ENCODE measurements at regions not wholly inside any gene's neighbourhood (a gene's known extent, or its start where the extent isn't known, plus 50 kb on each side); places are given as distances from the start of the nearest gene placed in this dataset.

DNA sequence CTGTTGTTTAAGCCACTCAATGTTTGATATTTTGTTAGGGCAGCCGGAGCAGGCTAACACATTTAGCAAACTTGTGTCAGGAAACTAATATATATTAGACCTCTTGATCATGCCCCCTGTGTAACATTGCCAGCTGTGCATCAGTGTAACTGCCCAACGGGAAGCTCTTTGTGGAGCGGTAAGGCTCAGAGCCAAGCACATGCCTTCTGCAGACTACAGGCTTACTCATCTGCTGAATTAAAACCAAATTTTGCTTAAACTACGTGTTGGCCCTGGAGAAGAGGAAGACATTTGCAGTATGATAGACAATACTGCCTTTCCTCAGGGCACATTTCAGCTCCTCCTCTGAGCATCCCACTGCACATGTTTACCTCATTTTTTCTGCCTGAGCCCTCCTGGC lies 50.5 kb upstream of the KCNMB2 start:
- Histone ChIP-seq H3K9me3 (no peaks in the 10 kb centered on the region), H3K4me1 (no peaks in the 10 kb centered on the region), H3K4me3 (no peak overlapping the region), H3K36me3 (no peaks in the 10 kb centered on the region), H3K27ac (no peak overlapping the region), H3K27me3 (no peaks in the 10 kb centered on the region)
- DNase-seq (no peak), ATAC-seq (peak; percentile 36)
- intact Hi-C loops (cut with DNase I) = no loop called here
- no peak for TF ChIP-seq CTCF (IDR thresholded peaks at IDR 0.05)
